ENCODE measurements at regions not wholly inside any gene's neighbourhood (a gene's known extent, or its start where the extent isn't known, plus 50 kb on each side); places are given as distances from the start of the nearest gene placed in this dataset.

DNA sequence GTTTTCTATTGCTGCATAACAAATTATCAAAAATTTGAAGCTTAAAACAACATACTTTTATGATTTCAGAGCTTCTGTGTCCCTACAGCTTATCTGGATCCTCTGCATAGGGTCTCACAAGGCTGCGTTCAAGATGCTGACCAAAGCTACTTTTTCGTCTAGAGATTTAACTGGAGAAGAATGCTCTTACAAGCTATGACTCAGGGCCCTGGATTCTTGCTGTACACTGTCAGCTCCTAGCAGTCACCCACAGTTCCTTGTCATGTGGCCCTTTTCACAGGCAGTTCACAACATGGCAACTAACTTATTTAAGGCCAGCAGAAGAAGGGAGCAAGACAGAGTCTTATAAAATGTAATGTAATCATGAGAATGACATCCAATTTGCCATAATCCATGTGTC, 70.8 kb upstream of the FAM174A start:
- no peak for TF ChIP-seq EZH2phosphoT487 (IDR thresholded peaks at IDR 0.05; ENCODE audit: borderline replicate concordance, low read depth, low read length)
- TF ChIP-seq, protein P1, sequence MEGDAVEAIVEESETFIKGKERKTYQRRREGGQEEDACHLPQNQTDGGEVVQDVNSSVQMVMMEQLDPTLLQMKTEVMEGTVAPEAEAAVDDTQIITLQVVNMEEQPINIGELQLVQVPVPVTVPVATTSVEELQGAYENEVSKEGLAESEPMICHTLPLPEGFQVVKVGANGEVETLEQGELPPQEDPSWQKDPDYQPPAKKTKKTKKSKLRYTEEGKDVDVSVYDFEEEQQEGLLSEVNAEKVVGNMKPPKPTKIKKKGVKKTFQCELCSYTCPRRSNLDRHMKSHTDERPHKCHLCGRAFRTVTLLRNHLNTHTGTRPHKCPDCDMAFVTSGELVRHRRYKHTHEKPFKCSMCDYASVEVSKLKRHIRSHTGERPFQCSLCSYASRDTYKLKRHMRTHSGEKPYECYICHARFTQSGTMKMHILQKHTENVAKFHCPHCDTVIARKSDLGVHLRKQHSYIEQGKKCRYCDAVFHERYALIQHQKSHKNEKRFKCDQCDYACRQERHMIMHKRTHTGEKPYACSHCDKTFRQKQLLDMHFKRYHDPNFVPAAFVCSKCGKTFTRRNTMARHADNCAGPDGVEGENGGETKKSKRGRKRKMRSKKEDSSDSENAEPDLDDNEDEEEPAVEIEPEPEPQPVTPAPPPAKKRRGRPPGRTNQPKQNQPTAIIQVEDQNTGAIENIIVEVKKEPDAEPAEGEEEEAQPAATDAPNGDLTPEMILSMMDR (conservative IDR thresholded peaks at IDR 0.05; ENCODE audit: low read length) = no peak
- Histone ChIP-seq H4K20me1 (ENCODE audit: insufficient read depth, low read length) (no peaks in the 10 kb centered on the region), H2AFZ (ENCODE audit: low read length) (no peak overlapping the region), H3K79me2 (ENCODE audit: insufficient read depth, low read depth, low read length) (no peaks in the 10 kb centered on the region), H3K4me1 (ENCODE audit: insufficient read depth, low read length, poor library complexity, severe bottlenecking) (no peaks in the 10 kb centered on the region), H3K27ac (ENCODE audit: low read depth, low read length, poor library complexity, severe bottlenecking) (no peak overlapping the region), H3K9me2 (ENCODE audit: insufficient read depth, low read length) (no peaks in the 10 kb centered on the region), H3K4me3 (ENCODE audit: low read depth, low read length, poor library complexity, severe bottlenecking) (no peak overlapping the region), H3K4me2 (ENCODE audit: low read length) (no peak overlapping the region), H3K9me3 (ENCODE audit: low read length) (no peaks in the 10 kb centered on the region), H3K36me3 (ENCODE audit: insufficient read depth, low read length) (no peaks in the 10 kb centered on the region)
- intact Hi-C loops (cut with micrococcal nuclease; ENCODE audit: unreplicated experiment) = no loop called here
- DNase-seq (ENCODE audit: low spot score) = no peak
- BruUV-seq (replicated peaks) = no TSS peak
- POLR2A ChIA-PET = interaction anchor here (0.8 kb wide), 1 partner anchor 16 kb away, joined by 3 read pairs; no protein-coding TSS in a partner anchor
- CTCF ChIA-PET (ENCODE audit: unreplicated experiment) = no interaction called here

DNA sequence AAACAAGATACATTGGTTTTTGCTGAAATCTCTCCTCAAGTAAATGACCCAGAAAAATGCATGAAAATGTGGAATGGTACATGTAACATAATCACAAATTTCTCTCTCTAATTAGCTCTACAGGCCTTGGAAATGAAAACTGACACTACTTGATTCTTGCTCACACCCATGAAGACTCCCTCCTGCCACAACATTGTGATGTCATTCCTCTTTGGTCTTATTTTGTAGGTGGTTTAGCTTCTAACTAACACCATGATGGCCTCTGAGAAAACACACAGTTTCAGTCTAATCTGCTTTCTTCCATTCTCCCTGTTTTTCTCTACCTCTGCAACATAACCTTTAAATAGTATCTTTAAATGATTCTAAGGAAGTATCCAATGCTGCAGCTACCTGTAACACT, 78.6 kb upstream of the FAM174A start:
- H3K4me1 ChIP-seq (ENCODE audit: insufficient read depth, low read length, poor library complexity, severe bottlenecking) = no peaks in the 10 kb centered on the region
- no peaks in the 10 kb centered on the region for H3K79me2 ChIP-seq (ENCODE audit: insufficient read depth, low read depth, low read length)
- TF ChIP-seq, protein P1 (conservative IDR thresholded peaks at IDR 0.05; ENCODE audit: low read length) = no peak
- no peak for TF ChIP-seq EZH2phosphoT487 (IDR thresholded peaks at IDR 0.05; ENCODE audit: borderline replicate concordance, low read depth, low read length)
- H4K20me1 ChIP-seq (ENCODE audit: insufficient read depth, low read length) = no peaks in the 10 kb centered on the region
- no peaks in the 10 kb centered on the region for H3K9me3 ChIP-seq (ENCODE audit: low read length)
- H3K27ac ChIP-seq (ENCODE audit: low read depth, low read length, poor library complexity, severe bottlenecking) = no peak overlapping the region
- DNase-seq (ENCODE audit: low spot score) = no peak
- ChIA-PET POLR2A (no interaction called here), CTCF (ENCODE audit: unreplicated experiment) (no interaction called here)
- no peak overlapping the region for H3K4me3 ChIP-seq (ENCODE audit: low read depth, low read length, poor library complexity, severe bottlenecking)
- no peaks in the 10 kb centered on the region for H3K9me2 ChIP-seq (ENCODE audit: insufficient read depth, low read length)
- no peaks in the 10 kb centered on the region for H3K36me3 ChIP-seq (ENCODE audit: insufficient read depth, low read length)
- H2AFZ ChIP-seq (ENCODE audit: low read length) = no peak overlapping the region
- no peak overlapping the region for H3K4me2 ChIP-seq (ENCODE audit: low read length)
- intact Hi-C loops (cut with micrococcal nuclease; ENCODE audit: unreplicated experiment) = no loop called here
- no TSS peak for BruUV-seq (replicated peaks)

DNA sequence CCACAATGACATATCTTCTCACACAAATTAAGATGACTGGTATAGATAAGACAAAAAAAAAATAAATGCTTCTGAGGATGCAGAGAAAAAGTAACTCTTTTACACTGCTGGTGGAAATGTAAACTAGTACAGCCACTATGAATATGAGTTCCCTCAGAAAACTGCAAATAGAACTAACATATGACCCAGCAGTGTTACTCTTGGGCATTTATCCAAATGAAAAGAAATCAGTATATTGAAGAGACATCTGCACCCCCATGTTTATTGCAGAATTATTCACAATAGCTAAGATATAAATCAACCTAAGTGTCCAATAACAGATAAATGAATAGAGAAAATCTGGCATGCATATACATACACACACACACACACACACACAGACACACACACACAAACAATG, 83.0 kb upstream of the FAM174A start:
- no peak overlapping the region for H3K4me3 ChIP-seq (ENCODE audit: low read depth, low read length, poor library complexity, severe bottlenecking)
- no peaks in the 10 kb centered on the region for H3K9me3 ChIP-seq (ENCODE audit: low read length)
- no peak for DNase-seq (ENCODE audit: low spot score)
- intact Hi-C loops (cut with micrococcal nuclease; ENCODE audit: unreplicated experiment) = no loop called here
- no peak for TF ChIP-seq EZH2phosphoT487 (IDR thresholded peaks at IDR 0.05; ENCODE audit: borderline replicate concordance, low read depth, low read length)
- TF ChIP-seq, protein P1 (conservative IDR thresholded peaks at IDR 0.05; ENCODE audit: low read length) = no peak
- H3K4me1 ChIP-seq (ENCODE audit: insufficient read depth, low read length, poor library complexity, severe bottlenecking) = no peaks in the 10 kb centered on the region
- no peaks in the 10 kb centered on the region for H3K79me2 ChIP-seq (ENCODE audit: insufficient read depth, low read depth, low read length)
- H3K9me2 ChIP-seq (ENCODE audit: insufficient read depth, low read length) = no peaks in the 10 kb centered on the region
- H2AFZ ChIP-seq (ENCODE audit: low read length) = no peak overlapping the region
- no peak overlapping the region for H3K27ac ChIP-seq (ENCODE audit: low read depth, low read length, poor library complexity, severe bottlenecking)
- CTCF ChIA-PET (ENCODE audit: unreplicated experiment) = no interaction called here
- H3K4me2 ChIP-seq (ENCODE audit: low read length) = no peak overlapping the region
- POLR2A ChIA-PET = interaction anchor here (0.7 kb wide), 1 partner anchor 451 kb away, joined by 3 read pairs; the partner anchor contains the start of gene ST8SIA4
- no peaks in the 10 kb centered on the region for H3K36me3 ChIP-seq (ENCODE audit: insufficient read depth, low read length)
- no TSS peak for BruUV-seq (replicated peaks)
- no peaks in the 10 kb centered on the region for H4K20me1 ChIP-seq (ENCODE audit: insufficient read depth, low read length)
